SKM-1 treated with dmso at 0.1 percent for 144 hours (cell line): ENCODE measurements at regions not wholly inside any gene's neighbourhood (a gene's known extent, or its start where the extent isn't known, plus 50 kb on each side); places are given as distances from the start of the nearest gene placed in this dataset.
A peak's percentile ranks its signal among the peaks of the same experiment; 100 is the strongest.

Experiments used
- DNase-seq: peaks from one replicate; lab custom pipeline; 2025; ENCODE audit not compliant: unreplicated experiment; lab: John Stamatoyannopoulos, UW

GRCh38 chr2:207474863-207475485, 54.8 kb upstream of the CREB1 start:
- DNase-seq: peak; percentile 28

- no peak for DNase-seq
Measured at GRCh38 chr2:207475546-207475945, 54.2 kb upstream of the CREB1 start.

- DNase-seq: no peak
Measured at GRCh38 chr2:207477896-207478295, 51.9 kb upstream of the CREB1 start.

DNA sequence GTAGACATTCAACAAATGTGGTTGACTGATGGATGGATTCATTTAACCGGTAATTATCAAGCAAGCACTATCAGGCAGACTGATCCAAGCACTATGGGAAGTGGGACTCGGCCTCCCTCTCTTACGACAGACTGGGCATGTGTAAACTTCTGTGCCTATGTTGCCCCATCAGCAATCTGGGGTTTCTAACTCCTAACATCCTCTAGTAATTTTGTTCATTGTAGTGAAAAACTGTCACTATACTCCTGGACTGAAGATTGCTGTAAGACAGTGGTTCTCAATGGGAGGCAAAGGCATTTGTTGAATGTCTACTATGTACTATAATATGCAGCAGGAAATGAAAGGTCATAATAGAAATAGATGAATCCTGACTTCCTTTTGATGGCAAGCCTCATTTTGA, 51.2 kb upstream of the CREB1 start:
- peak; percentile 52 for DNase-seq

DNA sequence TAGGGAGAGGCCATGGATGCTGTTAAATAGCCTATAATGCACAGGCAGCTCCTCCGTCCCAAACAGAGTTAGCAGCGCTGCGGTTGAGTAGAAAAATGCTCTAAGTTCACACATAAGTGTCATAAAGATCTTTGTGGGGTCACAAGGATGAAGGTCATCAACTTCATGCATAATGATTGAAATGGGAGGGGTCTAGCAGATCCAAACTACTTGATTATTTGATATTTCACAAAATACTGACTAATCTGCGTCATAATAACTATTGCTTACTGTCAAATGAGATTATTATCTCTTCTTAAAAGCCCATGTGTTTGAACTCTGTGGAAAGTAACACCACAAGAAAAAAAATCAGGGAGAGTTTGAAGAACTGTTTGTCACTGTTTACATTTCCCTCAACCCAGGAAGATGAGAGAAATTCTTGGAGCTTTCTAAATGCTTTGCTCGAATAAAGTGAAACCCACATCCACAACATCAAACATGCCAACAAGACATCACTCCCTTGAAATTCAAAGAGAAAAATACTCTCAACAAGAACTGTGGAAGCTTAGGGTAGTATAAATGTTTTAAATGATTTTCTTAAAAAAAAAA, 50.5 kb upstream of the CREB1 start:
- DNase-seq: no peak
